GM23248 (cell line): ENCODE measurements at regions not wholly inside any gene's neighbourhood (a gene's known extent, or its start where the extent isn't known, plus 50 kb on each side); places are given as distances from the start of the nearest gene placed in this dataset.

Source experiments
- EZH2 ChIP-seq: fragments of 200-600 bp; sonication (generic); IDR thresholded peaks from 2 replicates; pipeline ENCODE4 v1.6.1; 2018; ENCODE audit warnings: antibody characterized with exemption, mild to moderate bottlenecking; ENCODE audit not compliant: insufficient read depth, poor library complexity, severe bottlenecking
- EZH2phosphoT487 ChIP-seq: fragments of 200-600 bp; sonication (generic); IDR thresholded peaks from 2 replicates; pipeline ENCODE4 v1.6.1; 2018; ENCODE audit warnings: antibody characterized with exemption, moderate library complexity, mild to moderate bottlenecking, low read depth; ENCODE audit not compliant: insufficient read depth

GRCh38 chr2:160967523-160967922 lies 192.7 kb upstream of the TANK start:
- TF ChIP-seq EZH2 (no peak), EZH2phosphoT487 (no peak)
